Hepatocyte (in vitro differentiated cells): ENCODE measurements at regions not wholly inside any gene's neighbourhood (a gene's known extent, or its start where the extent isn't known, plus 50 kb on each side); places are given as distances from the start of the nearest gene placed in this dataset.

Source experiments
- DNase-seq: peaks from one replicate; pipeline ENCODE4 v3.0.0-alpha.2; 2016; ENCODE audit warnings: low spot score
- H2AFZ ChIP-seq: fragments of 200-600 bp; sonication (generic); 2 replicates; pipeline ENCODE4 v1.6.0; 2016; ENCODE audit warnings: antibody characterized with exemption, mild to moderate bottlenecking
- H3K27ac ChIP-seq: fragments of 200-600 bp; sonication (generic); 2 replicates; pipeline ENCODE4 v1.5.1; 2016; ENCODE audit warnings: mild to moderate bottlenecking
- H3K27me3 ChIP-seq: fragments of 200-600 bp; sonication (generic); 2 replicates; pipeline ENCODE4 v1.6.1; 2016
- H3K36me3 ChIP-seq: fragments of 200-600 bp; sonication (generic); replicated peaks from 2 replicates; pipeline ENCODE4 v1.5.1; 2016; ENCODE audit warnings: low read depth; ENCODE audit not compliant: insufficient read depth
- H3K4me1 ChIP-seq: fragments of 200-600 bp; sonication (generic); 2 replicates; pipeline ENCODE4 v1.5.1; 2016; ENCODE audit warnings: mild to moderate bottlenecking, moderate library complexity; ENCODE audit not compliant: insufficient read depth
- H3K4me2 ChIP-seq: fragments of 200-600 bp; sonication (generic); 2 replicates; pipeline ENCODE4 v1.6.0; 2016
- H3K4me3 ChIP-seq: fragments of 200-600 bp; sonication (generic); 2 replicates; pipeline ENCODE4 v1.5.1; 2016; ENCODE audit warnings: mild to moderate bottlenecking
- H3K79me2 ChIP-seq: fragments of 200-600 bp; sonication (generic); 2 replicates; pipeline ENCODE4 v1.6.0; 2017; ENCODE audit warnings: mild to moderate bottlenecking
- H3K9me2 ChIP-seq: fragments of 200-600 bp; sonication (generic); replicated peaks from 2 replicates; pipeline ENCODE4 v1.6.0; 2017; ENCODE audit warnings: mild to moderate bottlenecking; ENCODE audit not compliant: insufficient read depth
- H3K9me3 ChIP-seq: fragments of 200-600 bp; sonication (generic); 2 replicates; pipeline ENCODE4 v1.5.1; 2016; ENCODE audit warnings: low read depth, mild to moderate bottlenecking
- H4K20me1 ChIP-seq: fragments of 200-600 bp; sonication (generic); 2 replicates; pipeline ENCODE4 v1.6.0; 2016; ENCODE audit warnings: mild to moderate bottlenecking; ENCODE audit not compliant: insufficient read depth, poor library complexity, severe bottlenecking
- CTCF ChIP-seq: fragments of 200-600 bp; sonication (generic); IDR thresholded peaks from 2 replicates; pipeline ENCODE4 v1.5.1; 2016; ENCODE audit warnings: antibody characterized with exemption, mild to moderate bottlenecking; ENCODE audit not compliant: poor library complexity
- EZH2 ChIP-seq: fragments of 200-600 bp; sonication (generic); IDR thresholded peaks from 2 replicates; pipeline ENCODE4 v1.6.1; 2016; ENCODE audit warnings: antibody characterized with exemption, mild to moderate bottlenecking, borderline replicate concordance
- EZH2phosphoT487 ChIP-seq: fragments of 200-600 bp; sonication (generic); IDR thresholded peaks from one replicate; pipeline ENCODE4 v1.6.1; 2018; ENCODE audit warnings: antibody characterized with exemption, mild to moderate bottlenecking, low read depth, moderate library complexity; ENCODE audit not compliant: unreplicated experiment, severe bottlenecking
- whole genome bisulfite sequencing: methylation state at CpG from one replicate; pipeline ENCODE4 v1.1.6; 2016; ENCODE audit warnings: low lambda C conversion rate; ENCODE audit errors: missing lambda C conversion rate; 5-methylcytosine and 5-hydroxymethylcytosine counted together

- H3K27me3 ChIP-seq: no peaks in the 10 kb centered on the region
- no peaks in the 10 kb centered on the region for H3K9me3 ChIP-seq
- H3K9me2 ChIP-seq: no peaks in the 10 kb centered on the region
- H3K79me2 ChIP-seq: no peaks in the 10 kb centered on the region
- WGBS: 96% methylated on average over 2 of the region's 2 CpGs
- no peak overlapping the region for H3K27ac ChIP-seq
- no peak for DNase-seq
- H3K36me3 ChIP-seq: no peaks in the 10 kb centered on the region
- H3K4me1 ChIP-seq: no peaks in the 10 kb centered on the region
- no peaks in the 10 kb centered on the region for H4K20me1 ChIP-seq
- H3K4me3 ChIP-seq: no peak overlapping the region
- no peak overlapping the region for H3K4me2 ChIP-seq
- no peak for TF ChIP-seq EZH2
- TF ChIP-seq EZH2phosphoT487: no peak
- TF ChIP-seq CTCF: no peak
- H2AFZ ChIP-seq: no peak overlapping the region
Measured at GRCh38 chr15:67907184-67907723, 67.4 kb upstream of the RNU6-1 start.

GRCh38 chr15:67908756-67909155 lies 68.9 kb upstream of the RNU6-1 start:
- no peaks in the 10 kb centered on the region for H3K9me2 ChIP-seq
- WGBS: 80% methylated on average over 2 of the region's 2 CpGs
- no peaks in the 10 kb centered on the region for H3K36me3 ChIP-seq
- no peak overlapping the region for H3K4me3 ChIP-seq
- H3K79me2 ChIP-seq: no peaks in the 10 kb centered on the region
- no peaks in the 10 kb centered on the region for H3K9me3 ChIP-seq
- H3K27ac ChIP-seq: no peak overlapping the region
- no peak overlapping the region for H3K4me2 ChIP-seq
- no peak for DNase-seq
- no peak for TF ChIP-seq EZH2phosphoT487
- TF ChIP-seq EZH2: no peak
- TF ChIP-seq CTCF: no peak
- no peaks in the 10 kb centered on the region for H4K20me1 ChIP-seq
- H2AFZ ChIP-seq: no peak overlapping the region
- H3K27me3 ChIP-seq: no peaks in the 10 kb centered on the region
- peaks cover 3% of the 10 kb centered on the region for H3K4me1 ChIP-seq

GRCh38 chr15:67911727-67912126 lies 71.9 kb upstream of the RNU6-1 start:
- Histone ChIP-seq H3K27ac (no peak overlapping the region), H3K4me2 (no peak overlapping the region), H3K36me3 (no peaks in the 10 kb centered on the region), H3K9me3 (no peaks in the 10 kb centered on the region), H3K4me3 (no peak overlapping the region), H3K79me2 (no peaks in the 10 kb centered on the region), H3K27me3 (no peaks in the 10 kb centered on the region), H3K9me2 (no peaks in the 10 kb centered on the region), H4K20me1 (no peaks in the 10 kb centered on the region), H2AFZ (no peak overlapping the region), H3K4me1 (peaks cover 22% of the 10 kb centered on the region)
- WGBS: 0% methylated on average over 1 of the region's 1 CpG
- no peak for TF ChIP-seq CTCF
- no peak for TF ChIP-seq EZH2
- TF ChIP-seq EZH2phosphoT487: no peak
- no peak for DNase-seq

- Histone ChIP-seq H3K4me2 (peak overlapping the region; percentile 69), H3K9me2 (no peaks in the 10 kb centered on the region), H4K20me1 (no peaks in the 10 kb centered on the region), H3K27me3 (no peaks in the 10 kb centered on the region), H3K4me1 (peaks cover 42% of the 10 kb centered on the region), H3K36me3 (no peaks in the 10 kb centered on the region), H3K79me2 (no peaks in the 10 kb centered on the region), H3K9me3 (no peaks in the 10 kb centered on the region), H3K27ac (peak overlapping the region; percentile 94), H2AFZ (no peak overlapping the region), H3K4me3 (no peak overlapping the region)
- 87% methylated on average over 1 of the region's 1 CpG for whole genome bisulfite sequencing
- no peak for DNase-seq
- no peak for TF ChIP-seq CTCF
- TF ChIP-seq EZH2phosphoT487: no peak
- TF ChIP-seq EZH2: no peak
Measured at GRCh38 chr15:67914028-67914427, 74.2 kb upstream of the RNU6-1 start.
